K562 (cell line): ENCODE measurements at regions not wholly inside any gene's neighbourhood (a gene's known extent, or its start where the extent isn't known, plus 50 kb on each side); places are given as distances from the start of the nearest gene placed in this dataset.

Source experiments
- HNRNPK ChIP-seq: fragments of 200-400 bp; formaldehyde crosslinking; IDR thresholded peaks from one replicate; pipeline ENCODE4 v1.6.1; 2018; ENCODE audit warnings: mild to moderate bottlenecking, low read depth, low read length; ENCODE audit not compliant: poor library complexity, severe bottlenecking
- MEIS2 ChIP-seq: fragments of 450-650 bp; IDR thresholded peaks from 2 replicates; pipeline ENCODE4 v1.6.1; 2014; ENCODE audit warnings: mild to moderate bottlenecking; ENCODE audit not compliant: partially characterized antibody

- TF ChIP-seq MEIS2 (no peak), HNRNPK (no peak)
Measured at GRCh38 chr10:122749886-122750285, 50.2 kb upstream of the C10orf120 start (continued).
